ENCODE measurements at regions not wholly inside any gene's neighbourhood (a gene's known extent, or its start where the extent isn't known, plus 50 kb on each side); places are given as distances from the start of the nearest gene placed in this dataset.

GRCh38 chr13:67377919-67378318 lies 147.8 kb upstream of the PCDH9 start:
- ChIA-PET SMC1A (ENCODE audit: uncharacterized antibody, unreplicated experiment) (no interaction called here), CTCF (no interaction called here), POLR2A (no interaction called here), RAD21 (ENCODE audit: unreplicated experiment) (no interaction called here)
- in situ Hi-C loops (cut with MboI) (no loop called here), intact Hi-C loops (cut with micrococcal nuclease; ENCODE audit: unreplicated experiment) (no loop called here)
- H3K27me3 ChIP-seq (replicated peaks in 1 of 2; ENCODE audit: control insufficient read depth in 2 of 2, insufficient read depth in 2 of 2, low read length in 1 of 2): no peaks in the 10 kb centered on the region
- H3K4me3 ChIP-seq: no peak overlapping the region
- FAIRE-seq (no peak), ATAC-seq (peak; percentile 66), DNase-seq (ENCODE audit: low read depth, low spot score) (no peak)
- H3K9ac ChIP-seq (ENCODE audit: control insufficient read depth, insufficient read depth, low read length): no peak overlapping the region
- H3K4me1 ChIP-seq (ENCODE audit: control insufficient read depth, insufficient read depth, low read length): no peaks in the 10 kb centered on the region
- no peak overlapping the region for H3K4me2 ChIP-seq (ENCODE audit: control insufficient read depth, insufficient read depth)
- H3K79me2 ChIP-seq (ENCODE audit: control insufficient read depth, insufficient read depth, low read length): no peaks in the 10 kb centered on the region
- no TSS peak for BruUV-seq (replicated peaks)
- H4K20me1 ChIP-seq (ENCODE audit: control insufficient read depth, insufficient read depth): no peaks in the 10 kb centered on the region
- no peaks in the 10 kb centered on the region for H3K9me3 ChIP-seq (replicated peaks; ENCODE audit: control insufficient read depth, insufficient read depth, low read length)
- no peak overlapping the region for H3K27ac ChIP-seq (ENCODE audit: control insufficient read depth, insufficient read depth)
- 0% methylated on average over 1 of the region's 1 CpG for WGBS (ENCODE audit: insufficient coverage, insufficient replicate concordance, low lambda C conversion rate, missing lambda C conversion rate)
- no peak overlapping the region for H2AFZ ChIP-seq (ENCODE audit: control insufficient read depth, low read depth, low read length)
- no peaks in the 10 kb centered on the region for H3K36me3 ChIP-seq (ENCODE audit: control insufficient read depth in 2 of 2, insufficient read depth in 2 of 2, low read length in 1 of 2)
- TF ChIP-seq ZNF592 (IDR thresholded peaks at IDR 0.05) (no peak), MAX (IDR thresholded peaks at IDR 0.05; ENCODE audit: low read depth, low read length) (no peak), ZBTB40 (IDR thresholded peaks at IDR 0.05; ENCODE audit: borderline replicate concordance) (no peak), ZBTB11 (CRISPR knock-in tag; IDR thresholded peaks at IDR 0.05) (no peak), RUNX3 (IDR thresholded peaks at IDR 0.05; ENCODE audit: low read length) (no peak)
